ENCODE measurements at regions not wholly inside any gene's neighbourhood (a gene's known extent, or its start where the extent isn't known, plus 50 kb on each side); places are given as distances from the start of the nearest gene placed in this dataset.
"Not testable (repeated sequence)": the region's sequence is repeated elsewhere in the genome, so short reads cannot be mapped to it uniquely, and the experiment has no call there.

- TF ChIP-seq JUND (IDR thresholded peaks at IDR 0.05; ENCODE audit: low read depth), result no peak
- DNase-seq (ENCODE audit: low read depth in 1 of 2, low spot score in 1 of 2), result no peak
- in situ Hi-C loops (cut with HindIII; ENCODE audit: low pct_unique_long_range_greater_than_20kb, low sequenced_read_pairs), result no loop called here
Measured at GRCh38 chr2:153532140-153532539, 53.6 kb upstream of the RPRM start.

DNA sequence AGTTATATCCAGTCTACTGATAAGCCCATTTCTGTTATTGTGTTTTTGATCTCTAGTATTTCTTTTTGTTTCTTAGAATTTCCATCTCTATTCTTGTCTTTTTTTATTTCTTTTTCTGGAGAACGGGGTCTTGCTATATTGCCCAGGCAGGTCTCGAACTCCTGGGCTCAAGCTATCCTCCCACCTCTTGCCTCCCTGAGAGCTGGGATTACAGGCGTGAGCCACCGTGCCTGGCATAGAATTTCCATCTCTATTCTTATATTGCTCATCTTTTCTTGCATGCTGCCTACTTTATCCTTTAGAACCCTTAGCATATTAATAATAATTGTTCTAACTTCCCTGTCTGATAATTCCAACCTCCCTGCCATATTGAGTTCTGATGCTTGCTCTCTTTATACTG is 55.2 kb upstream of the RPRM start:
- in situ Hi-C loops (cut with HindIII; ENCODE audit: low pct_unique_long_range_greater_than_20kb, low sequenced_read_pairs), result not testable (repeated sequence)

GRCh38 chr2:153534590-153534989 is 56.0 kb upstream of the RPRM start:
- in situ Hi-C loops (cut with HindIII; ENCODE audit: low pct_unique_long_range_greater_than_20kb, low sequenced_read_pairs); DNase-seq (ENCODE audit: low read depth in 1 of 2, low spot score in 1 of 2): not testable (repeated sequence)

More for the DNA sequence above, 55.2 kb upstream of the RPRM start:
- not testable (repeated sequence) for DNase-seq (ENCODE audit: low read depth in 1 of 2, low spot score in 1 of 2)

- DNase-seq (ENCODE audit: low read depth in 1 of 2, low spot score in 1 of 2), result no peak
- in situ Hi-C loops (cut with HindIII; ENCODE audit: low pct_unique_long_range_greater_than_20kb, low sequenced_read_pairs), result no loop called here
- TF ChIP-seq JUND (IDR thresholded peaks at IDR 0.05; ENCODE audit: low read depth), result no peak
Measured at GRCh38 chr2:153536115-153536514, 57.6 kb upstream of the RPRM start.

- in situ Hi-C loops (cut with HindIII; ENCODE audit: low pct_unique_long_range_greater_than_20kb, low sequenced_read_pairs); DNase-seq (ENCODE audit: low read depth in 1 of 2, low spot score in 1 of 2): not testable (repeated sequence)
Measured at GRCh38 chr2:153538102-153538501, 59.5 kb upstream of the RPRM start.

GRCh38 chr2:153543635-153544071 is 65.1 kb upstream of the RPRM start:
- no peak for TF ChIP-seq JUND (IDR thresholded peaks at IDR 0.05; ENCODE audit: low read depth)
- in situ Hi-C loops (cut with HindIII; ENCODE audit: low pct_unique_long_range_greater_than_20kb, low sequenced_read_pairs), result no loop called here
- DNase-seq (ENCODE audit: low read depth in 1 of 2, low spot score in 1 of 2), result no peak

DNA sequence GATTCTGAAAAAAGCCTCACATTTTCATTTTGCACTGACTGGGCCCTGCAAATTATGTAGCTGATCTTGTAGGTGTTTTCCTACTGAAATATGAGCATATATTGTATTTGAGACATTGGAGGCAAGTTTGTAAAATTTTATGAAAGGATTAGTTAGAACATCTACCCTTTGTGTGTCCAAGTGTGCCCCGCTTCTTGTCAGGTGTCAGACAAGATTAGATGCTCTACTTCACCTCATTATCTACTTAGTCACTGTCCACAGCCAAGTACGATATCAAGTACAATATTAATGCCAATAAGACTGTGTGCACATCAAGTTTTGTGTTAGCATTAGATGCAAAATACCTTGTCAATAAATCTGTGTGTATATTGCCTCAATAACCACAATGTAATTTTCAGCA is 67.8 kb upstream of the RPRM start:
- in situ Hi-C loops (cut with HindIII; ENCODE audit: low pct_unique_long_range_greater_than_20kb, low sequenced_read_pairs), result no loop called here
- TF ChIP-seq JUND (IDR thresholded peaks at IDR 0.05; ENCODE audit: low read depth), result no peak
- no peak for DNase-seq (ENCODE audit: low read depth in 1 of 2, low spot score in 1 of 2)

- DNase-seq (ENCODE audit: low read depth in 1 of 2, low spot score in 1 of 2), result no peak
- in situ Hi-C loops (cut with HindIII; ENCODE audit: low pct_unique_long_range_greater_than_20kb, low sequenced_read_pairs), result no loop called here
Measured at GRCh38 chr2:153548536-153548935, 70.0 kb upstream of the RPRM start.

GRCh38 chr2:153551698-153552097 is 73.1 kb upstream of the RPRM start:
- TF ChIP-seq JUND (IDR thresholded peaks at IDR 0.05; ENCODE audit: low read depth), result no peak
- in situ Hi-C loops (cut with HindIII; ENCODE audit: low pct_unique_long_range_greater_than_20kb, low sequenced_read_pairs), result no loop called here
- no peak for DNase-seq (ENCODE audit: low read depth in 1 of 2, low spot score in 1 of 2)

More at GRCh38 chr2:153548536-153548935, 70.0 kb upstream of the RPRM start:
- TF ChIP-seq JUND (IDR thresholded peaks at IDR 0.05; ENCODE audit: low read depth), result no peak

- no peak for DNase-seq (ENCODE audit: low read depth in 1 of 2, low spot score in 1 of 2)
- no peak for TF ChIP-seq JUND (IDR thresholded peaks at IDR 0.05; ENCODE audit: low read depth)
- in situ Hi-C loops (cut with HindIII; ENCODE audit: low pct_unique_long_range_greater_than_20kb, low sequenced_read_pairs), result no loop called here
Measured at GRCh38 chr2:153557211-153557610, 78.6 kb upstream of the RPRM start.

DNA sequence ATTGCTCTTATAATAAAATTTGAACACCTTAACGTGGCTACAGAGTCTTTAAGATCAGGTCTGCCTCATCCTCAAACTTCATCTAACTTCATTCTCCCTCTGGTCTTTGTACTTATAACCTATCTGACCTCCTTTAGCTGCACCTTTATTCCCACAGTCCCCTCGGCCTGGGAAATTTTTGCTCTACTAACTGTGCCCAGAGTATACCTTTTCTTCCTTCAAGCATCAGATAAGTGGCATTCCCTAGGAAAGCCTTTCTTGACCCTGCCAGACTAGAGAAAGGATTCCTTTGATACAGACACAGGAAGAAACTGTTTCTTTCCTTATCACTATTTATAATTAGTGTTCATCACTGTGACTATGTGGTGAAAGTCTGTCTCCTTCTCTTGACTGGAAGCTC is 79.2 kb upstream of the RPRM start:
- DNase-seq (ENCODE audit: low read depth in 1 of 2, low spot score in 1 of 2), result no peak
- in situ Hi-C loops (cut with HindIII; ENCODE audit: low pct_unique_long_range_greater_than_20kb, low sequenced_read_pairs), result no loop called here
- TF ChIP-seq JUND (IDR thresholded peaks at IDR 0.05; ENCODE audit: low read depth), result no peak

DNA sequence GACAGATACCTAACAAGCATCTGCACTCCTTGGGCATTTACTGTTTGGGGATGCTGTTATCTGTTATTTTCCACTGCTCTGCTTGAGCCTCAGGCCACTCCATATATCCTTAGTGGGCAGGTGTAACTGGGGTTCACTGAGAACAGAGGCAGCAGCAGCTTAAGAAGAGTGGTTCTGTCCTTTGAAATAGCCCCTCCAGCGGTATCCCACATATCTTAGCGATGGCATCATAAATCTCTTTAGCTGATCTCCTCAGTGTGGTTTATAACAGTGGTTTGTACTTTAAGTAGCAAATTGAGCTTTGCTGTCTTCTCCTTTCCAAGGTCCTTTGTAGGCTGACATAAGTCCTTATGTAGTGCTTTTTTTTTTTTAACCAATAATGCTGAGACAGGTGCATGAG is 79.7 kb upstream of the RPRM start:
- TF ChIP-seq JUND (IDR thresholded peaks at IDR 0.05; ENCODE audit: low read depth), result no peak

GRCh38 chr2:153567367-153567766 is 88.8 kb upstream of the RPRM start:
- in situ Hi-C loops (cut with HindIII; ENCODE audit: low pct_unique_long_range_greater_than_20kb, low sequenced_read_pairs), result no loop called here
- no peak for TF ChIP-seq JUND (IDR thresholded peaks at IDR 0.05; ENCODE audit: low read depth)
- no peak for DNase-seq (ENCODE audit: low read depth in 1 of 2, low spot score in 1 of 2)

More for the DNA sequence above, 79.7 kb upstream of the RPRM start:
- DNase-seq (ENCODE audit: low read depth in 1 of 2, low spot score in 1 of 2), result no peak
- in situ Hi-C loops (cut with HindIII; ENCODE audit: low pct_unique_long_range_greater_than_20kb, low sequenced_read_pairs), result no loop called here

DNA sequence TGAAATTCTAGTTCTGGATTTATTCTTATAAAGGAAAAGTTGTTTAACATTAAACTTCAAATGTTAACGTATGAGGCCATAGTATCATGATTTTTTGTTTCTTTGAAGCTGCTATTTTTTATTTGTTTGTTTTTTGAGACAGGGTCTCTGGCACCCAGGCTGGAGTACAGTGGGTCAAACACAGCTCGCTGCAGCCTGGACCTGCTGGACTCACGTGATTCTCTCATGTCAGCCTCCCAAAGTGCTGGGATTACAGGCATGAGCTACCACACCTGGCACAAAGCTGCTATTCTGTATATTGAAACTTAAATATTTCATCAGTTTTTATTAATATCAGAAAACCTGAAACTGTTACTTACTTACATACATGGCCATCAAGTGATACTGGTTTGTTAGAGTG is 89.5 kb upstream of the RPRM start:
- in situ Hi-C loops (cut with HindIII; ENCODE audit: low pct_unique_long_range_greater_than_20kb, low sequenced_read_pairs), result no loop called here
- TF ChIP-seq JUND (IDR thresholded peaks at IDR 0.05; ENCODE audit: low read depth), result no peak
- DNase-seq (ENCODE audit: low read depth in 1 of 2, low spot score in 1 of 2), result no peak

Measured in T47D (cell line).